ENCODE measurements at regions not wholly inside any gene's neighbourhood (a gene's known extent, or its start where the extent isn't known, plus 50 kb on each side); places are given as distances from the start of the nearest gene placed in this dataset.

DNA sequence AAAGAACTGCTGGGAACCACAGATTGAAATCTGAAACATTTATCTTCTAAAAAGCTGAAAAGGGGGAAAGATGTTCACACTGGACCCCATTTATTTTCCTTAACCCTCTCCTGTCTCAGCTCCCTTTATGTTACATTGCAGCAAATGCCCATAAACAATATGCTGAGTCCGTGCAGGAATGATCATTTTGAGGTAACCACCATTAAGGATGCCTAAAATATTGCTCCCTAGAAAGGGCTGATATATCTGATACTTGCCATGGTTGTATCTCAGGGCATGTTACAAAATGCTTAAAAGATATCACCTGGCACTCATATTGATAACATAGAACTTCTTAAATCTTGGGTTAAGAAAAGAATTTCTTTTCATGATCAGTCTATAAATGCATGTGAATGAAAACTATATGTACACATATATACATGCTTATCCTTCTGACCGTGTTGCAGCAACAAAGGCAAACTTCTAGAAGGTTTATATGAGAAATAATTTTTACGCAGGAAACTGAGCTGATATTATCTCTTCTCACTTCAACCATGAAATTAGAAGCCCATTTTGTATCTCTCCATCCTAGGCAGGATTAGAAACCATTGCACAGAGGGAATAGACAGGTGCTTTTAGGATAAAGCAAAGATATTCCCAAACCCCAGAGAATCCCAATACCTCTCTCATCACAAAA is 362.7 kb upstream of the SLC30A5 start:
- in situ Hi-C loops (cut with MboI; ENCODE audit: low pct_ligation_motif_present in 1 of 4, low pct_unique_long_range_greater_than_20kb in 1 of 4, low sequenced_read_pairs in 3 of 4) (no loop called here), intact Hi-C loops (cut with DNase I; ENCODE audit: low total_unique reads) (no loop called here)
- H3K27ac ChIP-seq, result no peak overlapping the region
- H3K36me3 ChIP-seq, result no peaks in the 10 kb centered on the region
- 77 to 100% methylated on average over 2 to 3 of the region's 3 CpGs for WGBS, 2 donors (ENCODE audit: low coverage in 1 of 2)
- no peak for DNase-seq
- TF ChIP-seq POLR2A (IDR thresholded peaks at IDR 0.05), result no peak
- TF ChIP-seq POLR2AphosphoS5 (IDR thresholded peaks at IDR 0.05), result no peak
- no peak for TF ChIP-seq CTCF (IDR thresholded peaks at IDR 0.05)
- no peaks in the 10 kb centered on the region for H3K9me3 ChIP-seq
- no peaks in the 10 kb centered on the region for H3K27me3 ChIP-seq
- no peak overlapping the region for H3K4me3 ChIP-seq
- peaks cover 0 to 11% (median 5%) of the 10 kb centered on the region in 4 donors for H3K4me1 ChIP-seq

DNA sequence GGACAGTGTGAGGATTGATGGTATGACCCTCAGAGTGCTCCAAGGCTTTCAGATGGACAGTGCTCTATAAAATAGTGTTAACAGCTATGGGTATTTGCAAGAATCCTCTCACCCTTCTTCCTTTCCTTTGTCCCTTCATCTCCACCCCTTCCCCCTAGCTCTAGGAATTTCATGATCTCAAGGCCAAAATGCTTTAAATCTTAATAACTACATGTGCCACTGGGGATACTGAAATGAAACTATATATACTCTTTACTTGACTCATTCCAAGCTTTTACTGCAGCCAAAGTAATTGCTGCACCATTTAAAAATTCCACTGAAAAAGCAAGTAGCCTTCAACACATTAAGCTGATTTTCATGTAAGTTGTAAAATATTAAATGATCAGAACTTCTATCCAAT is 361.6 kb upstream of the SLC30A5 start:
- no peaks in the 10 kb centered on the region for H3K27me3 ChIP-seq
- in situ Hi-C loops (cut with MboI; ENCODE audit: low pct_ligation_motif_present in 1 of 4, low pct_unique_long_range_greater_than_20kb in 1 of 4, low sequenced_read_pairs in 3 of 4) (no loop called here), intact Hi-C loops (cut with DNase I; ENCODE audit: low total_unique reads) (no loop called here)
- TF ChIP-seq EP300 (IDR thresholded peaks at IDR 0.05; ENCODE audit: low read depth) (no peak), POLR2A (IDR thresholded peaks at IDR 0.05) (no peak)
- no peak overlapping the region for H3K27ac ChIP-seq
- H3K4me1 ChIP-seq, result peaks cover 0 to 11% (median 5%) of the 10 kb centered on the region in 4 donors
- H3K4me3 ChIP-seq, result no peak overlapping the region
- no peaks in the 10 kb centered on the region for H3K9me3 ChIP-seq
- no peaks in the 10 kb centered on the region for H3K36me3 ChIP-seq
- no peak for DNase-seq

DNA sequence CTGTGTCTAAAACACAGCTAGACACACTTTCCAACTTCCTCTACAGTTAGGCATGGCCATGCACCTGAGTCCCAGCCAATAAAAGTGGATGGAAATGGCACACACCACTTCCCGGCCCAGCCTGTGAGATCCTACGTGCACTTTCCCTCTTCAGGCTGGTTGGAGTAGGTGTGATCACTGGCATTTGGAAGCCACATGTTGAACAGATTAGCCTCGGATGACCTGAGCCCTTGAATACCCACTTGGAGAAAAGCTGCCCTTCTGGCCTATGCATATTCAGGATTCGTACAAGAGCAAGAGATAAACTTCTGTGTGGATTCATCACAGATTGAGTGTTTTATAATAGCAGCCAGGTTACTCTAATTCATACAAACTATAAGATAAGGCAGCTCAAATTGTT is 359.0 kb upstream of the SLC30A5 start:
- WGBS, 2 donors (ENCODE audit: low coverage in 1 of 2), result 92 to 95% methylated on average over 2 to 4 of the region's 4 CpGs
- in situ Hi-C loops (cut with MboI; ENCODE audit: low pct_ligation_motif_present in 1 of 4, low pct_unique_long_range_greater_than_20kb in 1 of 4, low sequenced_read_pairs in 3 of 4), result no loop called here

GRCh38 chr5:68738236-68738635 is 355.6 kb upstream of the SLC30A5 start:
- Histone ChIP-seq H3K9me3 (no peaks in the 10 kb centered on the region), H3K4me3 (no peak overlapping the region), H3K36me3 (no peaks in the 10 kb centered on the region), H3K27ac (no peak overlapping the region), H3K4me1 (no peaks in the 10 kb centered on the region), H3K27me3 (no peaks in the 10 kb centered on the region)
- no peak for TF ChIP-seq CTCF (IDR thresholded peaks at IDR 0.05)
- TF ChIP-seq POLR2A (IDR thresholded peaks at IDR 0.05), result no peak
- no peak for TF ChIP-seq EP300 (IDR thresholded peaks at IDR 0.05; ENCODE audit: low read depth)
- TF ChIP-seq POLR2AphosphoS5 (IDR thresholded peaks at IDR 0.05), result no peak
- 93% methylated on average over 9 of the region's 9 CpGs; no CpG with 5 or more reads in 1 of the 2 donors for WGBS, 2 donors (ENCODE audit: low coverage in 1 of 2)
- in situ Hi-C loops (cut with MboI; ENCODE audit: low pct_ligation_motif_present in 1 of 4, low pct_unique_long_range_greater_than_20kb in 1 of 4, low sequenced_read_pairs in 3 of 4) (no loop called here), intact Hi-C loops (cut with DNase I; ENCODE audit: low total_unique reads) (no loop called here)
- DNase-seq, result no peak

More for the DNA sequence above, 359.0 kb upstream of the SLC30A5 start:
- Histone ChIP-seq H3K4me3 (no peak overlapping the region), H3K4me1 (peaks cover 0 to 11% (median 5%) of the 10 kb centered on the region in 4 donors), H3K27me3 (no peaks in the 10 kb centered on the region), H3K27ac (no peak overlapping the region), H3K36me3 (no peaks in the 10 kb centered on the region), H3K9me3 (no peaks in the 10 kb centered on the region)
- DNase-seq, result no peak
- intact Hi-C loops (cut with DNase I; ENCODE audit: low total_unique reads), result no loop called here
- TF ChIP-seq POLR2A (IDR thresholded peaks at IDR 0.05) (no peak), CTCF (IDR thresholded peaks at IDR 0.05) (no peak), POLR2AphosphoS5 (IDR thresholded peaks at IDR 0.05) (no peak), EP300 (IDR thresholded peaks at IDR 0.05; ENCODE audit: low read depth) (no peak)

GRCh38 chr5:68738841-68739240 is 355.0 kb upstream of the SLC30A5 start:
- TF ChIP-seq EP300 (IDR thresholded peaks at IDR 0.05; ENCODE audit: low read depth) (no peak), POLR2A (IDR thresholded peaks at IDR 0.05) (no peak), POLR2AphosphoS5 (IDR thresholded peaks at IDR 0.05) (no peak), CTCF (IDR thresholded peaks at IDR 0.05) (no peak)
- H3K27ac ChIP-seq, result no peak overlapping the region
- in situ Hi-C loops (cut with MboI; ENCODE audit: low pct_ligation_motif_present in 1 of 4, low pct_unique_long_range_greater_than_20kb in 1 of 4, low sequenced_read_pairs in 3 of 4), result no loop called here
- no peak overlapping the region for H3K4me3 ChIP-seq
- no peaks in the 10 kb centered on the region for H3K9me3 ChIP-seq
- no peaks in the 10 kb centered on the region for H3K36me3 ChIP-seq
- no peaks in the 10 kb centered on the region for H3K27me3 ChIP-seq
- 87% methylated on average over 4 of the region's 4 CpGs; no CpG with 5 or more reads in 1 of the 2 donors for WGBS, 2 donors (ENCODE audit: low coverage in 1 of 2)
- intact Hi-C loops (cut with DNase I; ENCODE audit: low total_unique reads), result no loop called here
- H3K4me1 ChIP-seq, result no peaks in the 10 kb centered on the region
- no peak for DNase-seq

Measured in transverse colon (tissue), 4 donors.